ENCODE measurements at regions not wholly inside any gene's neighbourhood (a gene's known extent, or its start where the extent isn't known, plus 50 kb on each side); places are given as distances from the start of the nearest gene placed in this dataset.

DNA sequence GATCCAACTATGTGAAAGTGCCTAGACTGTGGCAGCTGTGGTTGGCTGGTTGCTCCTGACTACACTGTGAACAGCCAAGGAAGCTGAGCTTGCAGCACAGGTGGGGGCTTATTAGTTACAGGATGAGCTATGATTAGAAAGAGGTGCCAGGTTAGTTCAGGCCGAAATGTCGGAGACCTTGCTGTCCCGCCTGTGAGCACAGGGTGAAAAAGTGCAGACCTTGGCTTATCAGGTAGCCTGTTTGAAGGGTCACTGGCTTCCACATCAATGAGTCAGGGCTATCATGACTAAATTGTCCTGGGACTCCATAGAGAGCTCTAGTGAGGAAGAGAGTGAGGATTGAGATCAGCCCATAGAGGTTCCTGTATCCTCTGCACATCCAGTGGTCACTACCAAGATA, 114.3 kb upstream of the PLPPR1 start:
- no peak for TF ChIP-seq POLR2AphosphoS5 (IDR thresholded peaks at IDR 0.05; ENCODE audit: low read depth, low read length)
- TF ChIP-seq TAF1 (IDR thresholded peaks at IDR 0.05; ENCODE audit: borderline replicate concordance, insufficient read depth, low read length) = no peak
- TF ChIP-seq, protein P1, sequence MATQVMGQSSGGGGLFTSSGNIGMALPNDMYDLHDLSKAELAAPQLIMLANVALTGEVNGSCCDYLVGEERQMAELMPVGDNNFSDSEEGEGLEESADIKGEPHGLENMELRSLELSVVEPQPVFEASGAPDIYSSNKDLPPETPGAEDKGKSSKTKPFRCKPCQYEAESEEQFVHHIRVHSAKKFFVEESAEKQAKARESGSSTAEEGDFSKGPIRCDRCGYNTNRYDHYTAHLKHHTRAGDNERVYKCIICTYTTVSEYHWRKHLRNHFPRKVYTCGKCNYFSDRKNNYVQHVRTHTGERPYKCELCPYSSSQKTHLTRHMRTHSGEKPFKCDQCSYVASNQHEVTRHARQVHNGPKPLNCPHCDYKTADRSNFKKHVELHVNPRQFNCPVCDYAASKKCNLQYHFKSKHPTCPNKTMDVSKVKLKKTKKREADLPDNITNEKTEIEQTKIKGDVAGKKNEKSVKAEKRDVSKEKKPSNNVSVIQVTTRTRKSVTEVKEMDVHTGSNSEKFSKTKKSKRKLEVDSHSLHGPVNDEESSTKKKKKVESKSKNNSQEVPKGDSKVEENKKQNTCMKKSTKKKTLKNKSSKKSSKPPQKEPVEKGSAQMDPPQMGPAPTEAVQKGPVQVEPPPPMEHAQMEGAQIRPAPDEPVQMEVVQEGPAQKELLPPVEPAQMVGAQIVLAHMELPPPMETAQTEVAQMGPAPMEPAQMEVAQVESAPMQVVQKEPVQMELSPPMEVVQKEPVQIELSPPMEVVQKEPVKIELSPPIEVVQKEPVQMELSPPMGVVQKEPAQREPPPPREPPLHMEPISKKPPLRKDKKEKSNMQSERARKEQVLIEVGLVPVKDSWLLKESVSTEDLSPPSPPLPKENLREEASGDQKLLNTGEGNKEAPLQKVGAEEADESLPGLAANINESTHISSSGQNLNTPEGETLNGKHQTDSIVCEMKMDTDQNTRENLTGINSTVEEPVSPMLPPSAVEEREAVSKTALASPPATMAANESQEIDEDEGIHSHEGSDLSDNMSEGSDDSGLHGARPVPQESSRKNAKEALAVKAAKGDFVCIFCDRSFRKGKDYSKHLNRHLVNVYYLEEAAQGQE (IDR thresholded peaks at IDR 0.05; ENCODE audit: insufficient read depth in 1 of 2, low read depth in 2 of 2, low read length in 2 of 2) = no peak
- TF ChIP-seq SIN3A (IDR thresholded peaks at IDR 0.05; ENCODE audit: borderline replicate concordance, insufficient read depth, low read length) = no peak
- TF ChIP-seq FOXP2 (optimal IDR thresholded peaks at IDR 0.05; ENCODE audit: borderline replicate concordance, extremely low read depth, extremely low read length, insufficient read depth) = no peak

DNA sequence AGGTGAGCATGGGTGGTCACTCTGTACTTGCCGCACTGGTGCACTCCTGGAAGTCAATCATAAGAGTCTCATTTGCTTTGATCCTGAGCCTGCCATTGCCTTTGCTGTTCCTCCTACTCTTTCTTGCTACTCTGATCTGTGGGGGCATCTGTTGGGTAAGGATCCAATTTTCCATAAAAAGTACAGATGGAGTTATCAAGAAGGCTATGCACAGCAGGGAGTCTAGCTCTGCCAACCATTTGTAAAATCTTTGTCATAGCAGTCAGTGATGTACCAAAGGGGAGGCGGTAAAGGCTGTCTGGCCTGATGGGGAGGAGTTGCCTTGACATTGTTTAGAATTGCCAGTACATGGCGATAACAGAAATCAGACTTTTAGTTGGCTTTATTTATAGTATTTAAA, 109.0 kb upstream of the PLPPR1 start:
- TF ChIP-seq, protein P1 (IDR thresholded peaks at IDR 0.05; ENCODE audit: insufficient read depth in 1 of 2, low read depth in 2 of 2, low read length in 2 of 2) = no peak
- no peak for TF ChIP-seq FOXP2 (optimal IDR thresholded peaks at IDR 0.05; ENCODE audit: borderline replicate concordance, extremely low read depth, extremely low read length, insufficient read depth)
- no peak for TF ChIP-seq POLR2AphosphoS5 (IDR thresholded peaks at IDR 0.05; ENCODE audit: low read depth, low read length)
- TF ChIP-seq TAF1 (IDR thresholded peaks at IDR 0.05; ENCODE audit: borderline replicate concordance, insufficient read depth, low read length) = no peak
- TF ChIP-seq SIN3A (IDR thresholded peaks at IDR 0.05; ENCODE audit: borderline replicate concordance, insufficient read depth, low read length) = no peak

DNA sequence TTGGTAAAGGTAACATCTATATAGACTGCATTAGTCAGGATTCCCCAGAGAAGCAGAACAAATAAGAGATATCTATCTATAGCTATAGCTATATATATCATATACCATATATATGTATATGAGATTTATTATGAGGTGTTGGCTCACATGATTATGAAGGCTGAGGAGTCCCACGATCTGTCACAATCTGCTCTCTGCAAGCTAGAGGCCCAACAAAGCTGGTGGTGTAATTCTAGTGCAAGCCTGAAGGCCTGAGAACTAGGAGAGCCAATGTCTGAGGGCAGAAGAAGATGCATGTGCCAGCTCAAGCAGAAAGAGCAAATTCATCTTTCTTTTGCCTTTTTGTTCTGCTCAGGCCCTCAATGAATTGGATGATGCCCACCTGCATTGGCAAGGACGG, 102.2 kb upstream of the PLPPR1 start:
- TF ChIP-seq SIN3A (IDR thresholded peaks at IDR 0.05; ENCODE audit: borderline replicate concordance, insufficient read depth, low read length) = no peak
- no peak for TF ChIP-seq POLR2AphosphoS5 (IDR thresholded peaks at IDR 0.05; ENCODE audit: low read depth, low read length)
- TF ChIP-seq FOXP2 (optimal IDR thresholded peaks at IDR 0.05; ENCODE audit: borderline replicate concordance, extremely low read depth, extremely low read length, insufficient read depth) = no peak
- no peak for TF ChIP-seq TAF1 (IDR thresholded peaks at IDR 0.05; ENCODE audit: borderline replicate concordance, insufficient read depth, low read length)
- TF ChIP-seq, protein P1 (IDR thresholded peaks at IDR 0.05; ENCODE audit: insufficient read depth in 1 of 2, low read depth in 2 of 2, low read length in 2 of 2) = no peak

DNA sequence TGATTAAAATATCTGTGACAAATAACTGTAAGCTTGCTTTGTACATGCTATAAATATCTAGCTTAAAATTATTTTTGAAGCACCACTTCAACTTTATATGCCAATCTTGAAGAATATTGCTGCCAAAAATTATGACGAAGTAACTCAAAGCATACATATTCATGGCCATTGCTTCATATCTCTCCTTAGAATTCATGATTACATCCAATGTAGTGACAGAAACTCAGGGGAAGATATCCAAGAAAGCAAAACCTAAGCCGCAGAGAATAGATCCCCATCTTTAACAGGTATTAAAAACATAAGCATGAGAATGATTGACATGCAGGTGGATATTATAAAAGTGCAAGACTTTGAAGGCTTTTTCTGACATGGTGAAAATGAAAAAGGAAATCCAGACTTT, 100.8 kb upstream of the PLPPR1 start:
- TF ChIP-seq TAF1 (IDR thresholded peaks at IDR 0.05; ENCODE audit: borderline replicate concordance, insufficient read depth, low read length) (no peak), SIN3A (IDR thresholded peaks at IDR 0.05; ENCODE audit: borderline replicate concordance, insufficient read depth, low read length) (no peak), POLR2AphosphoS5 (IDR thresholded peaks at IDR 0.05; ENCODE audit: low read depth, low read length) (no peak), FOXP2 (optimal IDR thresholded peaks at IDR 0.05; ENCODE audit: borderline replicate concordance, extremely low read depth, extremely low read length, insufficient read depth) (no peak)
- TF ChIP-seq, protein P1 (IDR thresholded peaks at IDR 0.05; ENCODE audit: insufficient read depth in 1 of 2, low read depth in 2 of 2, low read length in 2 of 2) = no peak

DNA sequence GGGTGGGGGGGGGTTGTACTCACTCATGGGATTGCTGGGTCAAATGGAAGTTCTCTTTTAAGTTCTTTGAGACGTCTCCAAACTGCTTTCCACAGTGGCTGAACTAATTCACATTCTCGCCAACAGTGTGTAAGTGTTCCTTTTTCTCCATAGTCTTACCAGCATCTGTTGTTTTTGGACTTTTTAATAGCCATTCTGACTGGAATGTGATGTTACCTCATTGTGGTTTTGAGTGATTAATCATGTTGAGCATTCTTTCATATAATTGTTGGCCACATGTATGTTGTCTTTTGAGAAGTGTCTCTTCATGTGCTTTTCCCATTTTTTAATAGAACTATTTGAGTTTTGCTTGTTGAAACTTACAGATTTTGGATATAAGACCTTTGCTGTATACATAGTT, 94.9 kb upstream of the PLPPR1 start:
- TF ChIP-seq, protein P1 (IDR thresholded peaks at IDR 0.05; ENCODE audit: insufficient read depth in 1 of 2, low read depth in 2 of 2, low read length in 2 of 2) = no peak
- no peak for TF ChIP-seq TAF1 (IDR thresholded peaks at IDR 0.05; ENCODE audit: borderline replicate concordance, insufficient read depth, low read length)
- TF ChIP-seq POLR2AphosphoS5 (IDR thresholded peaks at IDR 0.05; ENCODE audit: low read depth, low read length) = no peak
- TF ChIP-seq SIN3A (IDR thresholded peaks at IDR 0.05; ENCODE audit: borderline replicate concordance, insufficient read depth, low read length) = no peak
- no peak for TF ChIP-seq FOXP2 (optimal IDR thresholded peaks at IDR 0.05; ENCODE audit: borderline replicate concordance, extremely low read depth, extremely low read length, insufficient read depth)
